Chondrocyte (in vitro differentiated cells): ENCODE measurements at regions not wholly inside any gene's neighbourhood (a gene's known extent, or its start where the extent isn't known, plus 50 kb on each side); places are given as distances from the start of the nearest gene placed in this dataset.

Experiments
- DNase-seq: peaks from one replicate; pipeline ENCODE4 v3.0.0; 2021; ENCODE audit warnings: mixed read lengths, low spot score
- H3K27ac Mint-ChIP-seq: one replicate; pipeline ENCODE4 v1.8.0; 2021; ENCODE audit warnings: mild to moderate bottlenecking, moderate library complexity, mixed read lengths; ENCODE audit not compliant: unreplicated experiment
- H3K27me3 Mint-ChIP-seq: 2 replicates; pipeline ENCODE4 v1.8.0; 2021; ENCODE audit warnings: low read depth, mixed read lengths
- H3K36me3 Mint-ChIP-seq: 2 replicates; pipeline ENCODE4 v1.8.0; 2021; ENCODE audit warnings: low read depth, mixed read lengths
- H3K4me1 Mint-ChIP-seq: 2 replicates; pipeline ENCODE4 v1.8.0; 2021; ENCODE audit warnings: low read depth, mild to moderate bottlenecking, mixed read lengths
- H3K4me3 Mint-ChIP-seq: one replicate; pipeline ENCODE4 v1.8.0; 2021; ENCODE audit warnings: mild to moderate bottlenecking, moderate library complexity, mixed read lengths; ENCODE audit not compliant: unreplicated experiment
- H3K9me3 Mint-ChIP-seq: 2 replicates; pipeline ENCODE4 v1.8.0; 2021; ENCODE audit warnings: low read depth, mixed read lengths
- CTCF ChIP-seq: fragments of 200-600 bp; sonication (generic); IDR thresholded peaks from 2 replicates; pipeline ENCODE4 v1.5.0; 2021; ENCODE audit warnings: antibody characterized with exemption, mild to moderate bottlenecking, moderate library complexity

DNA sequence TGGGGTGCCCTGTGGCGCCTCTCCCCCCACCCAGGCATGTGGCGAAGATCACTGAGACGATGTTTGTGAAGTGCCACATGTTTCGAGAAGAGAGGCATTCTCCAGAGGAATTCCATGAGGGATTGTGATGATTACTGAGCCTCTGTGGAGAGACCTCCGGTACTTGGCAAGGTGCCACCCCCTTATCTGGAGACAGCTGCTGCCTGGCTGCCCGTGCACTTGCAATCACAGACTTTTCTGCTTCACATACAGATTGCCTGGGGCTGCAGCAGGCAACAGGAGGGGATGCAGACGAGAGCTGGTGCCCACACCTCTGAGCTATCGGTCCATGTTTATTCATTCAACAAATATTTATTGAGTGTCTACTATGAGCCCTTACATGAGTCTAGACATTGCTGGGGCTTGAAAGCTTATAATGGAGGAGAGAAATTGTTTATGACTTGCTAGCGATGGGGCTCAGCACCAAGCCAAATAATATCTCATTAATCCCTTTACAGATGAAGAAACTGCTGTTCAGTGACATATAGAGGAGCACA is 317.2 kb upstream of the ZFHX3 start:
- Mint-ChIP-seq H3K4me3 (no peak overlapping the region), H3K27me3 (peaks cover 11% of the 10 kb centered on the region), H3K9me3 (no peaks in the 10 kb centered on the region), H3K4me1 (peaks cover 6% of the 10 kb centered on the region), H3K27ac (no peak overlapping the region), H3K36me3 (no peaks in the 10 kb centered on the region)
- TF ChIP-seq CTCF: no peak
- no peak for DNase-seq

DNA sequence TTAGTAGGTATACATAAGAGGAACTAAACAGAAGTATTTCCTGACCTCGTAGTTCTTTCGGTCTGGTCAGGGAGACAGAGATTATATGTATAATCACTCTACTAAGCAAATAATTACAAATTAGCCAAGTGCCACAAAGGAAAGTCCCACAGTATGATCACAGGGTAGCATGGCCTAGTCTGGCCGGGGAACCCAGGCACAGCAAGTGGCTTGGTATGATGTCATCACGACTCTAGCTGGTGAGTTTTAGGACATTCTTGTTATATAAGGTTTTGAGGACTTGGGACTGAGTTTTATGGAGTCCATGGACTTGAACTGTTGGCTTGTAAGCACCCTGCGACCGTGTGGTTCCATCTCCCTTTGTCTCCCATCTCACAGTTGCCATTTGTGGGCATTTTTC is 316.5 kb upstream of the ZFHX3 start:
- Mint-ChIP-seq H3K36me3 (no peaks in the 10 kb centered on the region), H3K4me1 (peaks cover 6% of the 10 kb centered on the region), H3K4me3 (no peak overlapping the region), H3K27ac (no peak overlapping the region), H3K27me3 (peaks cover 11% of the 10 kb centered on the region), H3K9me3 (no peaks in the 10 kb centered on the region)
- no peak for TF ChIP-seq CTCF
- DNase-seq: no peak

DNA sequence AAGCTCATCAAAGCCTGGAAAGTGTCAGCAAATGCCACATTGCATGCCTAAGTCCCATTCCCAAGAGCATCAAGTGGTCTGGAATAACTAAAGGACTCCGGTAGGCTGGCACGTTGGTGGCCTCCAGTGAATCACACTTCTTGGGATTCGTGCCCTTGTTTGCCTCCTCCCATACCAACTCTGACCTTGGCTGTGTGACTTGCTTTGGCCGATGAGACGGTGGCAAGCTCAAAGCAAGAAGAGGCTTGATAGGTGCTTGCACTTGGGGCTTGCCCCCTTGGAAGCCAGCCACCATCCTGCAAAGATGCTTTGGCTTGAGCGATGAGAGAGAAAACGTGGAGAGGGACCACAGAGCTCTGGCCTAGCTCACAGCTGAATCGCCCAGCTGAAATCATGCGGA is 313.1 kb upstream of the ZFHX3 start:
- no peaks in the 10 kb centered on the region for H3K36me3 Mint-ChIP-seq
- DNase-seq: no peak
- peaks cover 8% of the 10 kb centered on the region for H3K27me3 Mint-ChIP-seq
- H3K4me1 Mint-ChIP-seq: peaks cover 6% of the 10 kb centered on the region
- H3K9me3 Mint-ChIP-seq: no peaks in the 10 kb centered on the region
- TF ChIP-seq CTCF: no peak
- H3K4me3 Mint-ChIP-seq: no peak overlapping the region
- no peak overlapping the region for H3K27ac Mint-ChIP-seq

DNA sequence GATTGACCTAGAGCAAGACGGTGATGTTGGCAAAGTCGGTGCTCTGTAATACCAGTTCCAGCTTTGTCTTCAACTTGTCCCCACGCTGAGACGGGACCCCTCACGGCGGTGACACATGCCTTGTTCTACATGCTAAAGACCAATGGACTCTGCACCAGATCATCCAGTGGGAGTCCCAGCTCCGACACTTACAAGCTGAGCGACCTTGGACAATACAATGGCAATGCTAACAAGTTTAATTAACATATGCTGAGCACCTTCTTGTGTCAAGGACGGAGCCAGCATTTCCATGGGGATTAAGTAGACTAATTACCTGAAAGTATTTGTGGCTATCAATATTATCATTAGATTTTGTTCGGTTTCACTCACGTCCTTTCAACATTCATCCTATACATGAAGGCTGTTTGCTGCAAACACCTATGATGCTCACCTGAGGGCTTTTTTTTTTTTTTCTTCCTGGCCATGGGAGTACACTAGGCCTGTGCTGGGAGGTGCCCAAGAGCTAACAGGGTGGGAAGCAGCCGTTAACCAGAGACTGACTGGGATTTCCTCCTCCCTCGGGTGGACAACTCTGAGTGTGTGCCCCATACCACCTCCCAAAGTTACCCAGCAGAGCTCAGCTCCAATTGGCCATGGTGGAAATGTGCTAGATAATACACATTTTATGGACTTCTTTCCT is 308.6 kb upstream of the ZFHX3 start:
- H3K9me3 Mint-ChIP-seq: no peaks in the 10 kb centered on the region
- no peaks in the 10 kb centered on the region for H3K4me1 Mint-ChIP-seq

GRCh38 chr16:73355981-73356380 is 308.1 kb upstream of the ZFHX3 start:
- H3K9me3 Mint-ChIP-seq: no peaks in the 10 kb centered on the region
- H3K4me1 Mint-ChIP-seq: no peaks in the 10 kb centered on the region
- H3K27ac Mint-ChIP-seq: no peak overlapping the region
- H3K27me3 Mint-ChIP-seq: peaks cover 18% of the 10 kb centered on the region
- TF ChIP-seq CTCF: no peak
- H3K36me3 Mint-ChIP-seq: no peaks in the 10 kb centered on the region
- no peak for DNase-seq
- H3K4me3 Mint-ChIP-seq: no peak overlapping the region

More for the DNA sequence above, 308.6 kb upstream of the ZFHX3 start:
- peaks cover 18% of the 10 kb centered on the region for H3K27me3 Mint-ChIP-seq
- no peak for DNase-seq
- H3K36me3 Mint-ChIP-seq: no peaks in the 10 kb centered on the region
- H3K4me3 Mint-ChIP-seq: no peak overlapping the region
- TF ChIP-seq CTCF: no peak
- H3K27ac Mint-ChIP-seq: no peak overlapping the region
